Esophagus (tissue), 2 donors: ENCODE measurements at regions not wholly inside any gene's neighbourhood (a gene's known extent, or its start where the extent isn't known, plus 50 kb on each side); places are given as distances from the start of the nearest gene placed in this dataset.

ENCODE experiments used
- H3K27ac ChIP-seq, 2 donors: one replicate each; pipeline ENCODE4 v1.5.1; 2013; ENCODE audit warnings: low read depth in 2 of 2, mild to moderate bottlenecking in 2 of 2, inconsistent platforms in 1 of 2, low read length in 1 of 2, moderate library complexity in 1 of 2
- H3K27me3 ChIP-seq, 2 donors: one replicate each; pipeline ENCODE4 v1.6.1; 2013; ENCODE audit warnings: low read length in 2 of 2, control low read depth in 1 of 2, mild to moderate bottlenecking in 1 of 2; ENCODE audit not compliant: insufficient read depth in 2 of 2, control insufficient read depth in 1 of 2
- H3K36me3 ChIP-seq, 2 donors: one replicate each; pipeline ENCODE4 v1.6.1; 2013; ENCODE audit warnings: low read length in 1 of 2; ENCODE audit not compliant: control insufficient read depth in 2 of 2, insufficient read depth in 2 of 2
- H3K4me1 ChIP-seq, 2 donors: one replicate each; pipeline ENCODE4 v1.6.1; 2013; ENCODE audit warnings: low read length in 1 of 2; ENCODE audit not compliant: control insufficient read depth in 2 of 2, insufficient read depth in 2 of 2
- H3K4me3 ChIP-seq, 2 donors: one replicate each; pipeline ENCODE4 v1.5.1; 2013; ENCODE audit warnings: low read length in 2 of 2, mild to moderate bottlenecking in 2 of 2, low read depth in 1 of 2, moderate library complexity in 1 of 2
- H3K9me3 ChIP-seq, 2 donors: one replicate each; pipeline ENCODE4 v1.6.1; 2013; ENCODE audit warnings: mild to moderate bottlenecking in 2 of 2, low read depth in 1 of 2, low read length in 1 of 2, moderate library complexity in 1 of 2; ENCODE audit not compliant: control insufficient read depth in 2 of 2, insufficient read depth in 1 of 2
- WGBS, 2 donors: extraction: QIAGEN DNeasy Blood & Tissue Kit; methylation state at CpG; one replicate each; pipeline ENCODE4 v1.1.7; 2013; 5-methylcytosine and 5-hydroxymethylcytosine counted together
- donor health status: healthy with polysubstance abuse.
- donor health status: Bipolar disorder and iron deficiency.

DNA sequence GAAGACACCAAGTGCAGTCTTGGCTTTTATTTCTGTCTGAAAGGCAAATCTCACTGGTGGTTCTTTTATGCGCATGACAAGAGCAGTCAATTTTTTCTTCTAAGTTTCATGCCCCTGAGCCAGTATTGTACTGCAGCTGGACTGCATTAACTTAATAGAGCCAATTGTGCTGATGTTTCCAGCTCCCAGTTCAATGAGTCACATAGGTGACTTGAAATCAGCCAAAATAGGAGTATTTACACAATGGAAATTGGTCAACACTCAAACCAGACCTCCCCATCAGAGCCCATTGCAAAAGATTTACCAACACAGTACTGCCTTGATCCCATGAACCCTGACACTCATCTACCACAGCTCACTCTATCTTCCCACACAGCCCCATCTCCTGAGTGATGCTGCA lies 100.3 kb upstream of the GUCY1A1 start:
- no peaks in the 10 kb centered on the region for H3K4me1 ChIP-seq
- H3K27ac ChIP-seq = no peak overlapping the region
- H3K36me3 ChIP-seq = no peaks in the 10 kb centered on the region
- WGBS, 2 donors = 80 to 84% methylated on average over 1 of the region's 1 CpG
- H3K27me3 ChIP-seq = no peaks in the 10 kb centered on the region
- H3K9me3 ChIP-seq = no peaks in the 10 kb centered on the region
- no peak overlapping the region for H3K4me3 ChIP-seq

DNA sequence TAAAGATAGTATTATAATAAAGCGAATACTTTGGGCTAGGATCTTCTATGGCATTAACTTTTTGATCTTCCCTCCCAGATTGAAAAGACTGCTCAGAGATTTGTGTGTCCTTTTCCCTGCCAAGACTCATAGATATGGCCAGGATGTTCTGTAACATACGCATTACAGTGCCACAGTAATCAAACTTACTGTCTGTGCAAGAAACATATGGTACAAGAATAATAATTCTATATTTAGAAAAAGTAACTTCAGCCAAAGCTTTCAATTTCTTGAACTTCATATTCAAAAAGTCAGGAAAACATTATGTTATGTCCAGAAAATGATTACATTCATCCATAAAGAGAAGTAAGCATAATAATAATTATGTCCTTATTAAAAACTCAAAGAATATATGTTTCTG lies 100.9 kb upstream of the GUCY1A1 start:
- H3K27me3 ChIP-seq = no peaks in the 10 kb centered on the region
- no peaks in the 10 kb centered on the region for H3K36me3 ChIP-seq
- no peak overlapping the region for H3K27ac ChIP-seq
- no peaks in the 10 kb centered on the region for H3K4me1 ChIP-seq
- H3K4me3 ChIP-seq = no peak overlapping the region
- WGBS, 2 donors = 87 to 91% methylated on average over 2 of the region's 2 CpGs
- no peaks in the 10 kb centered on the region for H3K9me3 ChIP-seq

DNA sequence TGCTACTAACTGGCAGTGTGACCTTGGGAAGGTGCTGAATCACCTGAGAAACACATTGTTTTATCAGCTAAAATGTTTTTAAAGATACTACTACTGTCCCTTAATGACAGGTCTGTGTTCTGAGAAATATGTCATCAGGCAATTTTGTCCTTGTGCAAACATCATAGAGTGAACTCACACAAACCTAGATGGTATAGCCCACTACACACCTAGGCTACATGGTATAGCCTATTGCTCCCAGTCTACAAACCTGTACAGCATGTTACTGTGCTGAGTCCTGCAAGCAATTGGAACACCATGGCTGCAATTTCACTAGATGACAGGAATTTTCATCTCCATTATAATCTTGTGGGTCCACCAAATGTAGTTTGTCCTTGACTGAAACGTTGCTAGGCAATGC lies 101.3 kb upstream of the GUCY1A1 start:
- no peak overlapping the region for H3K4me3 ChIP-seq
- no peak overlapping the region for H3K27ac ChIP-seq
- H3K9me3 ChIP-seq = no peaks in the 10 kb centered on the region
- no peaks in the 10 kb centered on the region for H3K36me3 ChIP-seq
- H3K4me1 ChIP-seq = no peaks in the 10 kb centered on the region
- 41 to 57% methylated on average over 1 of the region's 1 CpG for WGBS, 2 donors
- no peaks in the 10 kb centered on the region for H3K27me3 ChIP-seq

DNA sequence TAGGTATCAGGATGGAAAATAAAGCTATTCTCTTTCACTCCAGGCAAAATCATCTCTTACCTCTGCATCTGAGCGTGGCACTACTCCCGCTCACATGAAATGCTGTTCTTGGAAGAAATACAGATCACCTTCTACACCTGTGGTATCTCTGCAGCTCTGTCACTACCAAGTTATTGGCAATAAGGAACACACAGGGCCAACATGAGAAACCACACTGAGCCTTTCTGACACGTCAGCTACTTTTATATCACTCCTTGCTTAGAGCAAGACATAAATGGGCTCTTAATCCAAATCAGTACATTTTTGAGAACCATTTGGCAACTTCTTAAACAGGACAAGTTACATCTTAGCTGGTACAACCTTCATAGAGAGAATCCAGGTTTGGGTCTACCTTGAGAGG lies 101.8 kb upstream of the GUCY1A1 start:
- Histone ChIP-seq H3K36me3 (no peaks in the 10 kb centered on the region), H3K4me1 (no peaks in the 10 kb centered on the region), H3K27ac (no peak overlapping the region), H3K9me3 (no peaks in the 10 kb centered on the region), H3K4me3 (no peak overlapping the region), H3K27me3 (no peaks in the 10 kb centered on the region)
- 89 to 93% methylated on average over 3 of the region's 3 CpGs for WGBS, 2 donors

DNA sequence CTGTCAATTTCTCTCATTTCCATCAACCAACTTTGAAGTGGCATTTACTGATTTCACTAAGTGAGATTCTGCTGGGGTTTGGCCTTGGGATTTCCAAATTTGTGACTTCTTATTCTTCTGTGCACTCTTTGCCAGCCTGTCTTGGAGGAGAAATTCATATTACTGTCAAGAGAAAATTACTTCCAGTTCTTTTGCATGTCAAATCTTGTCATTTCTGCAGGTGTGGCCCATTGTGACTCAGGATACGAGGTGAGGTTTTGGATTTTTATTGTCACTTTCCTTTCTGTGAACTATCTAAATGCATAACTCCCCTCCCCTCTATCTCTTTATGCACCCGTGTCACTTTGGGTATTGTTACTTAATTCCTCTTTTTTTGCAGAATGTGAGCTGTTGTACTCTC lies 102.6 kb upstream of the GUCY1A1 start:
- Histone ChIP-seq H3K36me3 (no peaks in the 10 kb centered on the region), H3K4me1 (no peaks in the 10 kb centered on the region), H3K4me3 (no peak overlapping the region), H3K27me3 (no peaks in the 10 kb centered on the region), H3K9me3 (no peaks in the 10 kb centered on the region), H3K27ac (no peak overlapping the region)
- 57 to 59% methylated on average over 2 of the region's 2 CpGs for WGBS, 2 donors

DNA sequence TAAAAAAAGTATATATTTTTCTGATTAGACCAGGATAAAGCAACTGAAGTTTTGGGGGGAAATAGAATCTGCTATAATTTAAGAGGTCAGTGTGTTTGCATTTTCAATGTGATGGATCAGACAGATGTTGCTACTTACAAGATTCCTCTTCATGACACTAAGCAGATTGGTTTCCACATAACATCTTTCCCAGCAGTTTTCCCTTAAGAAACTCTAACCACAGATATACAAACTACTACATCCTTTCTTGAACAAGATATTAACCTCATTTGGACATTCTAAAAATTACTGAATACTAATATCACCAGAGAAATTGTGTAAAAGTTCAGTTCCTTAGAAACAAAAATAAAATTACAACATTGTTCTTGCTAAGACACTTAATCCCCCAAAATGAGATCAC lies 106.7 kb upstream of the GUCY1A1 start:
- no peaks in the 10 kb centered on the region for H3K4me1 ChIP-seq
- no peak overlapping the region for H3K27ac ChIP-seq
- H3K27me3 ChIP-seq = no peaks in the 10 kb centered on the region

DNA sequence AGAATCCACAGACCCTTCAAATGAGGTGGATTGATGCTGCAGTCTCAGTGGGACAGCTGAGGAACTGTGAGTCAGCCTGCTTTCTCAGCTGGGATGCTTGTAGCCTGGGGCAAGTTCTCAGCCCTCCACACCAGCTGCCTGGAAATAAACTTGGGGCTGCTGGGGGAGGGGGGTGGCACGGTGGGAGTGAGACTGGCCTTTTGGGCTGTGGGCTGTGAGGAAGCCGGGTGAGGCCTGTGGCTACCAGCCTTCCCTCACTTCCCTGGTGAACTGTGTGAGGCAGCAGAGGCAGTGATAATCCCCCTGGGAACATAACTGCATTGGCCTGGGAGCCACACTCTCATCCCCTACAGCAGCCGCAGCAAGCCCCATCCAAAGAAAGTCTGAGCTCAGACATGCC lies 114.5 kb upstream of the GUCY1A1 start:
- H3K27me3 ChIP-seq = no peaks in the 10 kb centered on the region
- no peak overlapping the region for H3K4me3 ChIP-seq
- 81 to 90% methylated on average over 3 of the region's 3 CpGs for WGBS, 2 donors
- H3K9me3 ChIP-seq = no peaks in the 10 kb centered on the region
- H3K36me3 ChIP-seq = no peaks in the 10 kb centered on the region
- no peak overlapping the region for H3K27ac ChIP-seq
- no peaks in the 10 kb centered on the region for H3K4me1 ChIP-seq

More for the DNA sequence above, 106.7 kb upstream of the GUCY1A1 start:
- Histone ChIP-seq H3K9me3 (no peaks in the 10 kb centered on the region), H3K36me3 (no peaks in the 10 kb centered on the region), H3K4me3 (no peak overlapping the region)

DNA sequence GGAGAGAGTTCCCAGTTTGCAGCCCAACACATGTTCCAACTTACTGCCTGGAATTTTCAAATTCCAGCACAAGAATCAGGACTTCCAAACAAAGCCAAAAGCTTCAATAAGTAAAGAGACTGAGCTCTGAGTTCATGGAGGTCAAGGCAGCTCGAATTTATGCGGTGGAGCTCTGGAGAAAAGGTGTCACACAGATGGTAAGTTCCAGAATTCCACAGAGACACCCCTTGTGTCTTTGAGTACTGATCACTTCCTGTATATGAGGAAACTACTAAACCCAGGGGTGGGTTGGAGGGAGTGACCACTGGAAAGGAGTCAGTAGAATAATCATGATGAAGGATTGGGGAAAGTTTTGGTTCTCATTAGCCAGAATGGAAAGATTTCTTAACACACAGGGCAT lies 118.5 kb upstream of the GUCY1A1 start:
- 45 to 61% methylated on average over 2 of the region's 2 CpGs for WGBS, 2 donors
- Histone ChIP-seq H3K27me3 (no peaks in the 10 kb centered on the region), H3K4me1 (no peaks in the 10 kb centered on the region), H3K36me3 (no peaks in the 10 kb centered on the region), H3K27ac (no peak overlapping the region), H3K9me3 (peaks cover 0 to 3% of the 10 kb centered on the region in 2 donors), H3K4me3 (no peak overlapping the region)

DNA sequence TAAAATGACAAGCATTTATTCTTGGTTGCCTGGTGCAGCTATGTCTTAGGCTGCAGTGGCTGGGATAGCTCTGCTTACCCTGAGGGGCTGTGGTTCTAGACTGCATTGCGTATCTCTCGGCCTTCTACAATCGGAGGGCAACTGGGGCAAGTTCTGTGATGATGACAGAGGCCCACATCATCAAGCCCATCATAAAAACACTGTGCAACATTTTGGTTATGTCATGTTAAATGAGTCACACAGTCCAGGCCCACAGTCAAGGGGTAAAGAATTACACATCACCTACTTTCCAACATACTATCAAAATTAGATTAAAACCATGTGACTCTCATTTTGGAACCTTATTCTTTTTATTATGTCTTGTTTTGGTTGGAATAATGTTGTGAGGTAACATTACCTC lies 120.2 kb upstream of the GUCY1A1 start:
- Histone ChIP-seq H3K4me1 (no peaks in the 10 kb centered on the region), H3K27ac (no peak overlapping the region), H3K27me3 (no peaks in the 10 kb centered on the region), H3K36me3 (no peaks in the 10 kb centered on the region), H3K4me3 (no peak overlapping the region), H3K9me3 (peaks cover 0 to 3% of the 10 kb centered on the region in 2 donors)
- WGBS, 2 donors = 92 to 98% methylated on average over 3 of the region's 3 CpGs

DNA sequence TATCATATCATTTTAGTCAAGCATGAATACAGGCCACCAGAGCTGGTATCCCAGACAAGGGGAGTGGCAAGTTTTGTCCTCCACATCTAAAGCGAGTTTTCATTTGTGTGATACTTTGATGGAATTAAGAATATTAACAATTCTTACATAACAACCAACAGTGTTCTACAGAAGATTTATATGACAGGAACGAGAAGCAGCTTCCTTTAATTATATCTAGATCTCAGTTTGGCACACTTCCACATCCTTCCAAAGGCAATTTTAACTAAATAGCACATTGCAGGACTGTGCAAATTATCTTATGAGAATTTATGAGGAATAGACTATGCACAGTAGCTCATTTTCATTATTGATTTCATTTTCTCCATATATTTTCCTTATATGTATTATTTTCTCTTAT lies 121.2 kb upstream of the GUCY1A1 start:
- Histone ChIP-seq H3K4me3 (no peak overlapping the region), H3K27me3 (no peaks in the 10 kb centered on the region), H3K9me3 (peaks cover 0 to 3% of the 10 kb centered on the region in 2 donors), H3K4me1 (no peaks in the 10 kb centered on the region), H3K36me3 (no peaks in the 10 kb centered on the region), H3K27ac (no peak overlapping the region)
- 28 to 43% methylated on average over 2 of the region's 2 CpGs for WGBS, 2 donors
